Sigmoid colon (tissue), 6 donors: ENCODE measurements at regions not wholly inside any gene's neighbourhood (a gene's known extent, or its start where the extent isn't known, plus 50 kb on each side); places are given as distances from the start of the nearest gene placed in this dataset.
"Not testable (repeated sequence)": the region's sequence is repeated elsewhere in the genome, so short reads cannot be mapped to it uniquely, and the experiment has no call there.

Experiments used
- DNase-seq: peaks from one replicate; pipeline ENCODE4 v3.0.0-alpha.2; 2019
- H3K27ac ChIP-seq, 4 donors: fragments of 200-600 bp; sonication (generic); one replicate each; pipeline ENCODE4 v1.5.1; 2016 to 2019; ENCODE audit warnings: mild to moderate bottlenecking in 1 of 4
- H3K27me3 ChIP-seq, 3 donors: fragments of 200-600 bp; sonication (generic); one replicate each; pipeline ENCODE4 v1.5.1; 2019; ENCODE audit warnings: mild to moderate bottlenecking in 1 of 3
- H3K36me3 ChIP-seq, 4 donors: fragments of 200-600 bp; sonication (generic); one replicate each; pipeline ENCODE4 v1.5.1; 2016 to 2019
- H3K4me1 ChIP-seq, 4 donors: fragments of 200-600 bp; sonication (generic); one replicate each; pipeline ENCODE4 v1.5.1; 2017 to 2019
- H3K4me3 ChIP-seq, 4 donors: fragments of 200-600 bp; sonication (generic); one replicate each; pipeline ENCODE4 v1.5.1; 2017 to 2019; ENCODE audit warnings: mild to moderate bottlenecking in 2 of 4, moderate library complexity in 1 of 4
- H3K9me3 ChIP-seq, 4 donors: fragments of 200-600 bp in 3 of 4; sonication (generic) in 3 of 4; one replicate each; pipeline versions ENCODE4 v1.5.1 to v1.6.1; 2013 to 2019
- CTCF ChIP-seq, 4 experiments: fragments of 450-650 bp in 3 of 4; fragments of 200-600 bp in 1 of 4; IDR thresholded peaks; one replicate each; pipeline ENCODE4 v1.5.1; 2016 to 2019; ENCODE audit warnings: antibody characterized with exemption in 4 of 4, mild to moderate bottlenecking in 3 of 4, moderate library complexity in 2 of 4
- EP300 ChIP-seq, 4 donors: sonication (generic); formaldehyde crosslinking; IDR thresholded peaks; one replicate each; pipeline ENCODE4 v1.6.1; 2017; ENCODE audit warnings: antibody characterized with exemption in 4 of 4
- POLR2A ChIP-seq, 2 donors: fragments of 450-650 bp; IDR thresholded peaks; one replicate each; pipeline ENCODE4 v1.6.1; 2016; ENCODE audit warnings: antibody characterized with exemption in 2 of 2, mild to moderate bottlenecking in 2 of 2, moderate library complexity in 2 of 2
- POLR2AphosphoS5 ChIP-seq, 4 donors: sonication (generic); formaldehyde crosslinking; IDR thresholded peaks; one replicate each; pipeline ENCODE4 v1.6.1; 2017; ENCODE audit warnings: antibody characterized with exemption in 4 of 4
- WGBS, 2 donors: extraction: QIAGEN DNeasy Blood & Tissue Kit; methylation state at CpG; one replicate each; pipeline ENCODE4 v1.1.7; 2013; 5-methylcytosine and 5-hydroxymethylcytosine counted together
- intact Hi-C: fragments of 100-400 bp; cut with DNase I; formaldehyde crosslinking; loops from one replicate; pipeline ENCODE4 v1.15.1; 2023
- donor health status: healthy with polysubstance abuse.
- donor health status: healthy.

- no peak for DNase-seq
- no peaks in the 10 kb centered on the region for H3K9me3 ChIP-seq
- no peak overlapping the region for H3K4me3 ChIP-seq
- H3K36me3 ChIP-seq = no peaks in the 10 kb centered on the region
- no peaks in the 10 kb centered on the region for H3K27me3 ChIP-seq
- WGBS, 2 donors = 88 to 93% methylated on average over 3 of the region's 3 CpGs
- H3K27ac ChIP-seq = no peak overlapping the region
- intact Hi-C loops = no loop called here
- TF ChIP-seq POLR2AphosphoS5 (IDR thresholded peaks at IDR 0.05) = no peak
- TF ChIP-seq EP300 (IDR thresholded peaks at IDR 0.05) = no peak
- no peak for TF ChIP-seq CTCF (IDR thresholded peaks at IDR 0.05)
- TF ChIP-seq POLR2A (IDR thresholded peaks at IDR 0.05) = no peak
- no peaks in the 10 kb centered on the region for H3K4me1 ChIP-seq
These were observed 358.4 kb downstream of the PRR32 start for GRCh38 chrX:127177966-127178365.

- DNase-seq = no peak
- no peak overlapping the region for H3K4me3 ChIP-seq
- H3K9me3 ChIP-seq = no peaks in the 10 kb centered on the region
- 80 to 89% methylated on average over 3 of the region's 3 CpGs for WGBS, 2 donors
- H3K36me3 ChIP-seq = no peaks in the 10 kb centered on the region
- intact Hi-C loops = no loop called here
- H3K27me3 ChIP-seq = no peaks in the 10 kb centered on the region
- TF ChIP-seq EP300 (IDR thresholded peaks at IDR 0.05) = no peak
- TF ChIP-seq CTCF (IDR thresholded peaks at IDR 0.05) = no peak
- no peak for TF ChIP-seq POLR2AphosphoS5 (IDR thresholded peaks at IDR 0.05)
- no peak for TF ChIP-seq POLR2A (IDR thresholded peaks at IDR 0.05)
- no peaks in the 10 kb centered on the region for H3K4me1 ChIP-seq
- H3K27ac ChIP-seq = no peak overlapping the region
These were observed 367.6 kb downstream of the PRR32 start for GRCh38 chrX:127187095-127187494.

- Histone ChIP-seq H3K4me3 (no peak overlapping the region), H3K36me3 (no peaks in the 10 kb centered on the region), H3K27me3 (no peaks in the 10 kb centered on the region), H3K9me3 (no peaks in the 10 kb centered on the region), H3K27ac (no peak overlapping the region), H3K4me1 (no peaks in the 10 kb centered on the region)
- TF ChIP-seq POLR2A (IDR thresholded peaks at IDR 0.05) (no peak), EP300 (IDR thresholded peaks at IDR 0.05) (no peak), POLR2AphosphoS5 (IDR thresholded peaks at IDR 0.05) (no peak), CTCF (IDR thresholded peaks at IDR 0.05) (no peak)
- intact Hi-C loops = no loop called here
- no peak for DNase-seq
- 70 to 77% methylated on average over 3 of the region's 3 CpGs for WGBS, 2 donors
These were observed 370.9 kb downstream of the PRR32 start for GRCh38 chrX:127190381-127190780.

GRCh38 chrX:127207326-127207725, 387.8 kb downstream of the PRR32 start:
- no peaks in the 10 kb centered on the region for H3K9me3 ChIP-seq
- H3K4me1 ChIP-seq = no peaks in the 10 kb centered on the region
- no peak overlapping the region for H3K4me3 ChIP-seq
- DNase-seq = no peak
- no peaks in the 10 kb centered on the region for H3K27me3 ChIP-seq
- 63 to 81% methylated on average over 3 of the region's 3 CpGs for WGBS, 2 donors
- intact Hi-C loops = no loop called here
- H3K36me3 ChIP-seq = no peaks in the 10 kb centered on the region
- H3K27ac ChIP-seq = no peak overlapping the region
- TF ChIP-seq POLR2AphosphoS5 (IDR thresholded peaks at IDR 0.05) = no peak
- no peak for TF ChIP-seq EP300 (IDR thresholded peaks at IDR 0.05)
- no peak for TF ChIP-seq POLR2A (IDR thresholded peaks at IDR 0.05)
- no peak for TF ChIP-seq CTCF (IDR thresholded peaks at IDR 0.05)

- not testable (repeated sequence) for DNase-seq, H3K27ac ChIP-seq
- WGBS, 2 donors = 83 to 100% methylated on average over 1 of the region's 1 CpG
These were observed 402.3 kb downstream of the PRR32 start for GRCh38 chrX:127221821-127222220.

More at GRCh38 chrX:127221821-127222220, 402.3 kb downstream of the PRR32 start:
- H3K27me3 ChIP-seq, intact Hi-C loops, H3K36me3 ChIP-seq, H3K9me3 ChIP-seq, H3K4me1 ChIP-seq, H3K4me3 ChIP-seq: not testable (repeated sequence)
